Left ventricle myocardium inferior (tissue), 1 donor: ENCODE measurements at regions not wholly inside any gene's neighbourhood (a gene's known extent, or its start where the extent isn't known, plus 50 kb on each side); places are given as distances from the start of the nearest gene placed in this dataset.

Experiments
- DNase-seq: peaks from one replicate; pipeline ENCODE4 v3.0.0-alpha.2; 2020
- H3K27ac ChIP-seq: fragments of 200-600 bp; replicated peaks from 2 replicates; pipeline ENCODE4 v1.8.0; 2021
- H3K27me3 ChIP-seq: fragments of 200-600 bp; 2 replicates; pipeline ENCODE4 v1.8.0; 2021; ENCODE audit warnings: low read depth
- H3K36me3 ChIP-seq: fragments of 200-600 bp; 2 replicates; pipeline ENCODE4 v1.8.0; 2021
- H3K4me1 ChIP-seq: fragments of 200-600 bp; 2 replicates; pipeline ENCODE4 v1.8.0; 2021
- H3K4me3 ChIP-seq: fragments of 200-600 bp; 2 replicates; pipeline ENCODE4 v1.8.0; 2021; ENCODE audit warnings: mild to moderate bottlenecking, moderate library complexity
- H3K9me3 ChIP-seq: fragments of 200-600 bp; replicated peaks from 2 replicates; pipeline ENCODE4 v1.8.0; 2021
- CTCF ChIP-seq: fragments of 200-600 bp; IDR thresholded peaks from 2 replicates; pipeline ENCODE4 v1.8.0; 2021; ENCODE audit warnings: antibody characterized with exemption, mild to moderate bottlenecking, borderline replicate concordance
- intact Hi-C: fragments of 100-400 bp; cut with micrococcal nuclease; formaldehyde crosslinking; loops from one replicate; pipeline ENCODE4 v1.11.0; 2022
- donor health status: DM: no; HTN: yes; CAD: no; lungs with severe emphysema.

GRCh38 chrX:25663701-25664100 lies 474.4 kb upstream of the MAGEB18 start:
- no peaks in the 10 kb centered on the region for H3K4me1 ChIP-seq
- H3K36me3 ChIP-seq: no peaks in the 10 kb centered on the region
- H3K27me3 ChIP-seq: no peaks in the 10 kb centered on the region
- no peaks in the 10 kb centered on the region for H3K9me3 ChIP-seq
- TF ChIP-seq CTCF: no peak
- intact Hi-C loops: no loop called here
- H3K4me3 ChIP-seq: no peak overlapping the region
- no peak for DNase-seq
- no peak overlapping the region for H3K27ac ChIP-seq

- Histone ChIP-seq H3K27ac (no peak overlapping the region), H3K4me1 (no peaks in the 10 kb centered on the region), H3K4me3 (no peak overlapping the region), H3K9me3 (no peaks in the 10 kb centered on the region), H3K27me3 (no peaks in the 10 kb centered on the region), H3K36me3 (no peaks in the 10 kb centered on the region)
- DNase-seq: no peak
- no peak for TF ChIP-seq CTCF
- intact Hi-C loops: no loop called here
Observed at GRCh38 chrX:25665431-25665830, 472.7 kb upstream of the MAGEB18 start.

- no peak for TF ChIP-seq CTCF
- H3K27me3 ChIP-seq: no peaks in the 10 kb centered on the region
- intact Hi-C loops: no loop called here
- DNase-seq: no peak
- H3K4me1 ChIP-seq: no peaks in the 10 kb centered on the region
- no peak overlapping the region for H3K4me3 ChIP-seq
- H3K9me3 ChIP-seq: no peaks in the 10 kb centered on the region
- H3K27ac ChIP-seq: no peak overlapping the region
- H3K36me3 ChIP-seq: no peaks in the 10 kb centered on the region
Observed at GRCh38 chrX:25667681-25668080, 470.5 kb upstream of the MAGEB18 start.

- Histone ChIP-seq H3K27me3 (no peaks in the 10 kb centered on the region), H3K4me3 (no peak overlapping the region), H3K36me3 (no peaks in the 10 kb centered on the region), H3K4me1 (no peaks in the 10 kb centered on the region), H3K27ac (no peak overlapping the region), H3K9me3 (no peaks in the 10 kb centered on the region)
- DNase-seq: no peak
- no peak for TF ChIP-seq CTCF
- intact Hi-C loops: no loop called here
Observed at GRCh38 chrX:25674776-25675175, 463.4 kb upstream of the MAGEB18 start.

GRCh38 chrX:25701876-25702275 lies 436.3 kb upstream of the MAGEB18 start:
- DNase-seq: no peak
- Histone ChIP-seq H3K4me1 (no peaks in the 10 kb centered on the region), H3K27me3 (no peaks in the 10 kb centered on the region), H3K4me3 (no peak overlapping the region), H3K9me3 (no peaks in the 10 kb centered on the region), H3K27ac (no peak overlapping the region), H3K36me3 (no peaks in the 10 kb centered on the region)
- intact Hi-C loops: no loop called here
- TF ChIP-seq CTCF: no peak

GRCh38 chrX:25717122-25717521 lies 421.0 kb upstream of the MAGEB18 start:
- intact Hi-C loops: no loop called here
- Histone ChIP-seq H3K27ac (no peak overlapping the region), H3K4me1 (no peaks in the 10 kb centered on the region), H3K27me3 (no peaks in the 10 kb centered on the region), H3K9me3 (no peaks in the 10 kb centered on the region), H3K36me3 (no peaks in the 10 kb centered on the region), H3K4me3 (no peak overlapping the region)
- no peak for DNase-seq
- TF ChIP-seq CTCF: no peak
